Panc1 (cell line): ENCODE measurements at regions not wholly inside any gene's neighbourhood (a gene's known extent, or its start where the extent isn't known, plus 50 kb on each side); places are given as distances from the start of the nearest gene placed in this dataset.

Experiments
- TCF7L2 ChIP-seq: IDR thresholded peaks from 2 replicates; pipeline ENCODE4 v1.6.1; 2011; ENCODE audit warnings: mild to moderate bottlenecking, low read depth, low read length, inconsistent platforms
- TF ChIP-seq, protein P1 (sequence below): fragments of 450-650 bp; IDR thresholded peaks from 2 replicates; pipeline ENCODE4 v1.5.1; 2017; ENCODE audit warnings: mild to moderate bottlenecking

DNA sequence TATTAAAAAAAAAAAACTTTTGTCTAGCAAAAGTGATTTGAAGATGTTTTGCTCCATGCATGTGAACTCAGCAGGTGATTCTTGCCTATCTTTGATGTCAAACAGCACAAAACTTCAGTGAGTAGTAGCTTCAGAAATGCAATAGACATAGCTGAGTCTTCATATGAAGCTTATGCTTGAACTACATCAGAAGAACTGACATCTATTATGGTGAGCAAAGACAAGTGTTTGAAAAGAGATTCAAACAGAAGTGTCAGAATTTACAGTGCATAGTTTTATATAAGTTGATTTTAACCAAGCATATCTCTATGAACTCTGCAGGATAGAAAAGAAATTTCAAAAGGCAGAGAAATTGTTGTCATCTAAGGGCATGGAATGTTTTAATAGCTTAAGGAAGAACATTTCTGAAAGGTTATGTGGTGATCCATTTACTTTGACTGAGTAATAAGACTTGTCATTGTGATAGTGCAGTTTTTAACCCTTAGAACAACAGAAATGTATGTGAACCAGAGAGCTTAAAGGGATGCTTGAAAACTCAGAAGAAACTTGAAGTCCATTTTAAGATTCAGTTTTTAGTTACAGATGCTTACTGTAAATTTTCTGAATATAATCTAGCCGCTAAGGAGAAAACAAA lies 351.4 kb downstream of the MDFIC start:
- TF ChIP-seq, protein P1, sequence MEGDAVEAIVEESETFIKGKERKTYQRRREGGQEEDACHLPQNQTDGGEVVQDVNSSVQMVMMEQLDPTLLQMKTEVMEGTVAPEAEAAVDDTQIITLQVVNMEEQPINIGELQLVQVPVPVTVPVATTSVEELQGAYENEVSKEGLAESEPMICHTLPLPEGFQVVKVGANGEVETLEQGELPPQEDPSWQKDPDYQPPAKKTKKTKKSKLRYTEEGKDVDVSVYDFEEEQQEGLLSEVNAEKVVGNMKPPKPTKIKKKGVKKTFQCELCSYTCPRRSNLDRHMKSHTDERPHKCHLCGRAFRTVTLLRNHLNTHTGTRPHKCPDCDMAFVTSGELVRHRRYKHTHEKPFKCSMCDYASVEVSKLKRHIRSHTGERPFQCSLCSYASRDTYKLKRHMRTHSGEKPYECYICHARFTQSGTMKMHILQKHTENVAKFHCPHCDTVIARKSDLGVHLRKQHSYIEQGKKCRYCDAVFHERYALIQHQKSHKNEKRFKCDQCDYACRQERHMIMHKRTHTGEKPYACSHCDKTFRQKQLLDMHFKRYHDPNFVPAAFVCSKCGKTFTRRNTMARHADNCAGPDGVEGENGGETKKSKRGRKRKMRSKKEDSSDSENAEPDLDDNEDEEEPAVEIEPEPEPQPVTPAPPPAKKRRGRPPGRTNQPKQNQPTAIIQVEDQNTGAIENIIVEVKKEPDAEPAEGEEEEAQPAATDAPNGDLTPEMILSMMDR, result no peak
- TF ChIP-seq TCF7L2, result no peak
